ENCODE measurements at regions not wholly inside any gene's neighbourhood (a gene's known extent, or its start where the extent isn't known, plus 50 kb on each side); places are given as distances from the start of the nearest gene placed in this dataset.

DNA sequence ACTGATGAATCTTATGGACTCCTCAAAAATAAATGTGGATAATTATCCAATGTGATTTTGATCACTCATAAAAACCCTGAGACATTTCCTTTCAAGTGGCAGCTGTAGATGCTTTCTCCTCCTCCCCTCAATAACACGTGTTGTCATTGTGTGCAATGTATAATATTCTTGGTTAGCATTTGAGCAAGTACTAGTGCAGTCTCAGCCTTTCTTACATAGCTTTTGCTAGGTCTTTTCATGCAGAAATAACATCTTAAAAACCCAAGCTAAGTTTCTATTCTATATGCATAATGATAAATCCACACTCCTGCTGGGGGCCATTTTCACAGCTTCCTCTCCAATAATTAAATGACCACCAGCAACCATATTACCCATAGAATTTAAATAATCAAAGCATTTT, 1835.2 kb upstream of the NUDT12 start:
- no peak for DNase-seq
- ATAC-seq: no peak
- H3K9me3 Mint-ChIP-seq: peaks cover 7% of the 10 kb centered on the region
- H3K4me3 Mint-ChIP-seq: no peak overlapping the region
- no peaks in the 10 kb centered on the region for H3K36me3 Mint-ChIP-seq (ENCODE audit: insufficient read depth)
- H3K27me3 Mint-ChIP-seq (ENCODE audit: low read depth): no peaks in the 10 kb centered on the region
- no peaks in the 10 kb centered on the region for H3K4me1 Mint-ChIP-seq (ENCODE audit: low read depth)

DNA sequence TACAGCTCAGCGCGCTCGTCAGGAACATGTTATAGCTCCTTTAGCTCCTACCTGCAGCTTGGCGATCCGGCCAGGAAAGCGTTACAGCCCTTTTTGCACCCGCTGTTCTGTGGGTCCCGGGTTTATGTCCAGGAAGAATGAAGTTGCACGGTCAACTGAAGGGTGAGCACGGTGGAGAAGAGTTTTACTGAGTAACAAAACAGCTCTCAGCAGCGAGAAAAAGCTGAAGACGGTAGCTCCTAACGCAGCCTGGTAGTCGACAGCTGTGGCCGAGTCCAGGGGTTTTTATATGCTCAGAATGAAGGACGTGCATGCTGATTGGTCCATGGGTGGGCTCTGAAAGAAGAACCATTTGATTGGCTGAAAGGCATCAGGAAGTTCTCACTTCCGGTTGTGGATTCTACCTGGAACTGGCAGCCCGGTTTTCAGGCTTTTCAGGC, 1830.1 kb upstream of the NUDT12 start:
- Mint-ChIP-seq H3K4me3 (no peak overlapping the region), H3K27me3 (ENCODE audit: low read depth) (no peaks in the 10 kb centered on the region), H3K36me3 (ENCODE audit: insufficient read depth) (no peaks in the 10 kb centered on the region), H3K9me3 (peaks cover 2% of the 10 kb centered on the region), H3K4me1 (ENCODE audit: low read depth) (no peaks in the 10 kb centered on the region)
- no peak for DNase-seq
- ATAC-seq: no peak

DNA sequence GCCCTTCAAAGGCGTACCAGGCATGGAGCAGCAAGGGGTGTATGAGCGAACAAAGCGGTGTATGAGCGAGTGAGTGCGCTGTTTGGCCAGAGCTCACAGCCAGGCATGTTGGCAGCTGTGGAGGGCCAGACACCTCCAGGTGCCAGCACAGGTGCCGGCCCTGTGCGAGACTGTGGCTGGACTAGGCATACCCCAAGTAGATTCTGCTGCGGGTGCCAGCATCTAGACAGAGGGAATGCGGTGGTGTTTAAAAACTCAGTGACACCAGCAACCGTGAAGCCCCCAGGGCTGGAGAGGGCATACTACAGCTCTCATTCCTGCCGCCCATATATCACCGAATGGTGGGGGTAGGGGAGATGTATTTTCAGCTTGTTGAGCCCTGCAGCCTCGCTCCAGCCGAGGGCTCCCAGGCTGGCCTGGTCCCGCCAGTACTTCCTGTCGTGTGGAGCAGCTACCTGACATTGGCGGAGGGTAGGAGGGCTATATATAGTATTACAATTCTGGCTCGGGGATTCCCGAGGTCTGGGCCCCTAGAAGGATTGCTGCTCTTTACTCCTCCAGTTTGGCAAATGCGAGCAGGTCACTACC, 1829.6 kb upstream of the NUDT12 start:
- no peaks in the 10 kb centered on the region for H3K36me3 Mint-ChIP-seq (ENCODE audit: insufficient read depth)
- DNase-seq: no peak
- peak in 1 of 2 donors; percentile 14 for ATAC-seq

DNA sequence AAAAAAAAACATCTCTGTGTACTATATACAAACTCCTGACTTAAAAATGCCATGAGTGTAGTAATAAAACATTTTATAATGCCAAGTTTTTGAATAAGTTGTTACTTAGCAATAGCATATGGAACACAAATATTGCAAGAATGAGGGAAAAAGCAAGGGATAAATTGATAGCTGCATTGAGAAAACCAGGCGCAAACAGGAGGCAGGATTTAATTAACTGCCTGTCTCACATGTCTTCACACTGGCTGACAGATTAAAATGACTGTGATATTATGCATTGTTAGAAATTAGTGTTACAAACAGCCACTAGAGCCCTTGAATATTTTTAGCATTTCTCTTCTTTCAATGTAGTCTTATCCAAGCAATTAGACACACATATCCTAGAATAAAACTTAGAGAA, 1817.5 kb upstream of the NUDT12 start:
- Mint-ChIP-seq H3K4me3 (no peak overlapping the region), H3K36me3 (ENCODE audit: insufficient read depth) (no peaks in the 10 kb centered on the region), H3K27me3 (ENCODE audit: low read depth) (no peaks in the 10 kb centered on the region), H3K4me1 (ENCODE audit: low read depth) (no peaks in the 10 kb centered on the region), H3K9me3 (peaks cover 17% of the 10 kb centered on the region)
- ATAC-seq (no peak), DNase-seq (no peak)

More for the DNA sequence above, 1829.6 kb upstream of the NUDT12 start:
- Mint-ChIP-seq H3K4me3 (no peak overlapping the region), H3K27me3 (ENCODE audit: low read depth) (no peaks in the 10 kb centered on the region), H3K9me3 (no peaks in the 10 kb centered on the region), H3K4me1 (ENCODE audit: low read depth) (no peaks in the 10 kb centered on the region)

DNA sequence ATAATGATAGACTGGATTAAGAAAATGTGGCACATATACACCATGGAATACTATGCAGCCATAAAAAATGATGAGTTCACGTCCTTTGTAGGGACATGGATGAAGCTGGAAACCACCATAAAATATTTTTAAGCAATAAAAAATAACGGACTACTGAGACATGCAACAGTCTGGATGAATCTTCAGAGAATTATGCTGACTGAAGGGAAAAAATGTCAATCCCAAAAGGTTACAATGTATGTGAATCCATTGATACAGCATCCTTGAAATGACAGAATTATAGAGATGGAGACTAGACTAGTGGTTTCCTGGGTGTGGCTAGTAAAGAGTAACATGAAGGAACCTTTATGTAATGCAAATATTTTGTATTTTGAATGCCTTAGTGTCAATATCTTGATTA, 1808.6 kb upstream of the NUDT12 start:
- Mint-ChIP-seq H3K9me3 (peaks cover 8% of the 10 kb centered on the region), H3K4me1 (ENCODE audit: low read depth) (no peaks in the 10 kb centered on the region), H3K4me3 (no peak overlapping the region), H3K27me3 (ENCODE audit: low read depth) (no peaks in the 10 kb centered on the region), H3K36me3 (ENCODE audit: insufficient read depth) (no peaks in the 10 kb centered on the region)
- DNase-seq (no peak), ATAC-seq (no peak)

DNA sequence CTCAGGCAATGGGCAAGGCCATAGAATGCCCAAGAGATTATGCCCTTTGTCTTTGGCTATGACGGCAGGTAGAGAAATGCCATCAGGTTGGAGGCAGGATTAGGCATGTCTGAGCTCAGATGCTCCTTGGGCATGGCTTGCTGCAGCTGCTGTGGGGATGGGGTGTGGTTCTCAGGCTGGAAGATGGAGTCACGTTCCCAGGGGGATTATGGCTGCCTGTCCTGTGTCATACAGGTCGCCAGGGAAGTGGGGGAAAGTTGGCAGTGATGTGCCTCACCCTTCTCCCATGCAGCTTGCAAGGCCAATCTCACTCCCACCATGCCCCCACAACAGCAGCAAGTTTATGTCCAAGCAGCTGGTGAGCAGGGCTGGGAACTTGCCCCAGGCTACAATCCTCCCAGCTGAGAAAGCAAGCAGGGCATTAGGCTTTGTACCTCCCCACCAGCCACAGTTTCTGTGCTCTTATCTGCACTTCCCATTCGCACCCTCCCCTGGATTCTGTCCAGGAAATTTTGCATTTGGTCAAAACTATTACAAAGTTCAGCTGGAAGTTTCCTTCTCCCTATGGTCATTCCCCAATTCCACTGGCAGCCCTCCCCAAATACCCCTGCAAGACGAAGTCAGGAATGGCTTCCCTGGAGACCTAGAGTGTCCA, 1788.0 kb upstream of the NUDT12 start:
- no peaks in the 10 kb centered on the region for H3K4me1 Mint-ChIP-seq (ENCODE audit: low read depth)
- H3K36me3 Mint-ChIP-seq (ENCODE audit: insufficient read depth): no peaks in the 10 kb centered on the region
- H3K27me3 Mint-ChIP-seq (ENCODE audit: low read depth): no peaks in the 10 kb centered on the region
- ATAC-seq: no peak
- DNase-seq: no peak
- H3K4me3 Mint-ChIP-seq: no peak overlapping the region
- H3K9me3 Mint-ChIP-seq: peaks cover 6% of the 10 kb centered on the region

DNA sequence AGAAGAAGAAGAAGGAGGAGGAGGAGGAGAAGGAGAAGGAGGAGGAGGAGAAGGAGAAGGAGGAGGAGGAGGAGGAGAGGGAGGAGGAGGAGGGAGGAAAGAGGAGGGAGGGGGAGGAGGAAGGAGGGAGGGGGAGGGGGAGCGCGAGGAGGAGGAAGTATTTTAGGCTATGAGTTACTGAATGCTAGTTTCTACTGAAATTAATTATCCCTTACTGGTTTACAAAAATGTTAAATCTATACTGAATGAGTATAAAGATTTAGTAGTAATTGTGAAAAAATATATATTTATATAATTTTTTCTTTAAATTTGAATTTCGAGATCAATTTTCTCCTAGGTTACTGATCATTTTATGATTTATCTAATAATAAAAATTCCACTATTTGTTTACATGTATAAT, 1769.0 kb upstream of the NUDT12 start:
- Mint-ChIP-seq H3K9me3 (peaks cover 14% of the 10 kb centered on the region), H3K4me3 (no peak overlapping the region)
- no peak for ATAC-seq

DNA sequence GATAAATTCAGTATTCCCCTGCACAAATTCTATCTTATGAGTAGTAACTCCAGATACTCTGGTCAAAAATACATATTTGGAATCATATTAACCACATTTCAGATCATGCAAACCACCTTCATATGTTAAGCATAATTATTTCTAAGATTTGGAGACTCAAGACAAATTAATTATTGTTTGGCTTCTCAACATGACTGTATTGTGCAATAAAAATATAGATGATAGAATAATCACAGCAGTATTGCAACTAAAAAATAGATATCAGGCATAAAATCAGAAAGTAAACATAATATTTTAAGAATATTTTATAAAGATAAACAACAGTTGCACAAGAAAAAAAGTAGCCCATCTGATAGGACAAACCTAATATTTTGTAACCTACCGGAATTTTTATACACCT, 1767.6 kb upstream of the NUDT12 start:
- peaks cover 14% of the 10 kb centered on the region for H3K9me3 Mint-ChIP-seq
- H3K27me3 Mint-ChIP-seq (ENCODE audit: low read depth): no peaks in the 10 kb centered on the region
- H3K36me3 Mint-ChIP-seq (ENCODE audit: insufficient read depth): no peaks in the 10 kb centered on the region
- DNase-seq: no peak
- no peaks in the 10 kb centered on the region for H3K4me1 Mint-ChIP-seq (ENCODE audit: low read depth)
- ATAC-seq: no peak
- no peak overlapping the region for H3K4me3 Mint-ChIP-seq

More for the DNA sequence above, 1769.0 kb upstream of the NUDT12 start:
- DNase-seq: no peak
- Mint-ChIP-seq H3K4me1 (ENCODE audit: low read depth) (no peaks in the 10 kb centered on the region), H3K27me3 (ENCODE audit: low read depth) (no peaks in the 10 kb centered on the region), H3K36me3 (ENCODE audit: insufficient read depth) (no peaks in the 10 kb centered on the region)

DNA sequence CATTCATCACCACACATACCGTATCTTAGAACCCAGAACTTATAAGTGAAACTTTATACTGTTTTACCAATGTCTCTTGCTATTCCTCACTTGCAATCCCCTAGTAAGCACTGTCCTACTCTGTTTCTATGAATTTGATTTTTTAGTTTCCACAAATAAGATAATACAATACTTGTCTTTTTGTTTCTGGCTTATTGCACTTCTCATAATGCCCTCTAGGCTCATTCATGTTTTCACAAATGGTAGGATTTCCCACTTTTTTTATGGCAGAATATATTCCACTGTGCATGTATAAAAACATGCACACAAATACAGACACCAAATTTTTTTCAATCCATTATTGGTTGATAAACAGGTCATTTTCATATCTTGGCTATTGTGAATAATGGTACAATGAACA, 1742.3 kb upstream of the NUDT12 start:
- Mint-ChIP-seq H3K27me3 (ENCODE audit: low read depth) (no peaks in the 10 kb centered on the region), H3K9me3 (peaks cover 4% of the 10 kb centered on the region), H3K4me3 (no peak overlapping the region), H3K36me3 (ENCODE audit: insufficient read depth) (no peaks in the 10 kb centered on the region), H3K4me1 (ENCODE audit: low read depth) (no peaks in the 10 kb centered on the region)
- DNase-seq: no peak
- no peak for ATAC-seq

DNA sequence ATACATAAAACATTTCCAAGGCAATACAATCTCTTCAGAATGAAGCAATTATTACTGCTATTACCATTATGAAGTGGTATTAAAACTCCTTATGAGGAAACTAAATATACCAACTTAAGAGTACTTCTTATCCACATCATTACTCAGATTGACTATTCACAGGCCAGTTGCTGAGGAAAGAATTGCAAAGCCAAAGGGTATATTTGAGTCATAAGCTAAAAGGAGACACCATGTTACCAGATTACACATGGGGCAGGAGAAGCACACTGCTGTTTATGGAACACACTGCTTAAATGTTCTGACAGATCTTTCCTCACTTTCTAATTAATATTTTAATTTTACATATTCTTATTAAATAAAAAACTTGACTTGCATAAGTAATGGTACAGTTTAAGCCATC, 1726.4 kb upstream of the NUDT12 start:
- no peak for DNase-seq
- no peak for ATAC-seq
- Mint-ChIP-seq H3K4me1 (ENCODE audit: low read depth) (no peaks in the 10 kb centered on the region), H3K27me3 (ENCODE audit: low read depth) (no peaks in the 10 kb centered on the region), H3K9me3 (peaks cover 17% of the 10 kb centered on the region), H3K4me3 (no peak overlapping the region), H3K36me3 (ENCODE audit: insufficient read depth) (no peaks in the 10 kb centered on the region)

DNA sequence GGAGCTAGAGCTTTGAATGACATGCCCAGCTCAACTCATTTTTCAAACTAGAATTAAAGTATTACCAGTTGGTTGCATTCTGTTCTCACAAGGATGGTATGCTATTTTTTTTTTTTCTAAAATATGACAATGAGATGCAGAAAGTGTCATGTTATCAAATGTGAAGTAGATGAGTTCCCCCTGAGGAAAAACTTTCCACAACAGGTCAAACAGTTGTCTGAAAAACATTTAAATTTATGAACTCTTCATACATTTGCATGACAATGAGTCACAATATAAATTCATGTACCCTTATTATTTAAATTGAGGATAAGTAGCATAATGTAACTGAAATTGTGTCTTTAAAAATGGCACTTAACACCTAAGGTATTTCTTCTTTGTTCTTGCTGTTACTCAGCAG, 1720.5 kb upstream of the NUDT12 start:
- Mint-ChIP-seq H3K36me3 (ENCODE audit: insufficient read depth) (no peaks in the 10 kb centered on the region), H3K27me3 (ENCODE audit: low read depth) (no peaks in the 10 kb centered on the region), H3K4me1 (ENCODE audit: low read depth) (no peaks in the 10 kb centered on the region), H3K4me3 (no peak overlapping the region), H3K9me3 (peaks cover 11% of the 10 kb centered on the region)
- no peak for DNase-seq
- ATAC-seq: no peak

DNA sequence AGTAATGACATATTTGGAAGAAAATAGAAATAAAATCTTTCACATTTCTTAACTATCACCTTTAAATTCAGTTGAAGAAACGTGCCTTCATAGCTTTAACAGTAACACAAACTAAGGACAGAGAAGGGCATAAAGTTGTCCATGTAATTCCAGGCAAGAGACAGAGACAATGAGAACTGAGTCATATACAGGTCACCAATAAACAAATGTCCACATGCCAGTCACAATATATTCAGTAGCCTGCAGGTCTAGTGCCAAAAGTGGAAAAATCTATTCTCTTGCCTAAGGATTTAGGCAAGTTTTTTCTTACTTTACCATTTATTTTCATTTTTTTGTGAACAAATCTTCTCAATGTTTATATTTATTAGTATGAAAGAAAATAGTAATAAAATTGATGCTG, 1711.5 kb upstream of the NUDT12 start:
- no peaks in the 10 kb centered on the region for H3K4me1 Mint-ChIP-seq (ENCODE audit: low read depth)
- H3K4me3 Mint-ChIP-seq: no peak overlapping the region
- peaks cover 8% of the 10 kb centered on the region for H3K9me3 Mint-ChIP-seq
- H3K27me3 Mint-ChIP-seq (ENCODE audit: low read depth): no peaks in the 10 kb centered on the region
- no peak for ATAC-seq
- no peak for DNase-seq
- H3K36me3 Mint-ChIP-seq (ENCODE audit: insufficient read depth): no peaks in the 10 kb centered on the region

DNA sequence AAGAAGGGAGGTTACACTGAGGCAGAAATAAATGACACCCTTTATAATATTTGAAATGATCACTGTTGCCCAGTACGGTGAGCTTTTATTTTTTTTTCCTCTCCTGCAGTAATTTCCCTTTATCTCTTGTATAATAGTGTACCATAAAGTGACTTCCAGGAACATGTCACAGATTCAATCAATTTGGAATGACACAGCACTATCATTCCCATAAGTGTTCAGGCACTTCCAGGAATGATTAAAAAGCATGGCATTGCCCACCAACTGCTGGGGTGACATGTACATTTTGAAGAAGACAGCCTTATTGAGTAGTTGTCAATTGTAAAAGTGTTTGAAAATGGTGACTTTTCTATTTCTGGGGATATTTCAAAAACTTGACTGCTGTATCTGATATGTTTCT, 1700.9 kb upstream of the NUDT12 start:
- peaks cover 17% of the 10 kb centered on the region for H3K9me3 Mint-ChIP-seq

DNA sequence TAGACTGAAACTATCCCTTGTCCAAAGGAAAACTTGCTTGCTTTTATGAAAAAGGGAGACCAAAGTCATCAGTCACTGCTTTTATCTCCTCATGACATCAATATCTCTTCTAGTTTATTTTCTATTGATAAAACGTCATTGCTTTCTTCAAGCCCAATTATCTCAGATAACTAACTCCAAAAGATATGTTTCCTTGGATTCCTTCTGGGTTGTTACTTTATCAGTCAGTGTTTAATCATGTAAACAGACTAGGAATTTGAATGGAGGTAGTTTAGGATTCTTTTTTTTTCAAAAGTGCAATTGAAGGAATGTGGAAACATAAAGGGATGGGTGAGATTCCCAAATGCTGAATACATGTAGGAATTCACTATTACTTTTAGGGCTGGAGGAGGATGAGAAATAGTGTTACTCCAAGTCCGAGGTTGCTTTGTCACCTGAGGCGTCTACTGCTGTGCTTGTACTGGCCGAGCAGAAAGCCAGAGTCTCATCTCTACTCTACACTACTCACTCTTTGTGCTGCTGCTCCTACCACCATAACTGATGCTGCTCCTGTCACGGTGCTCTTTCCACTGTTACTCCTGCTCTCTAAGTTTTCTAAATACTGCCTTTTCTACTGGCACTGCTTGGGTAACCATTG, 1697.1 kb upstream of the NUDT12 start:
- H3K27me3 Mint-ChIP-seq (ENCODE audit: low read depth): no peaks in the 10 kb centered on the region
- no peaks in the 10 kb centered on the region for H3K36me3 Mint-ChIP-seq (ENCODE audit: insufficient read depth)
- ATAC-seq: no peak
- no peak overlapping the region for H3K4me3 Mint-ChIP-seq
- H3K4me1 Mint-ChIP-seq (ENCODE audit: low read depth): no peaks in the 10 kb centered on the region
- H3K9me3 Mint-ChIP-seq: peaks cover 14% of the 10 kb centered on the region
- DNase-seq: no peak

More for the DNA sequence above, 1700.9 kb upstream of the NUDT12 start:
- DNase-seq (no peak), ATAC-seq (no peak)
- no peaks in the 10 kb centered on the region for H3K4me1 Mint-ChIP-seq (ENCODE audit: low read depth)
- no peak overlapping the region for H3K4me3 Mint-ChIP-seq
- H3K36me3 Mint-ChIP-seq (ENCODE audit: insufficient read depth): no peaks in the 10 kb centered on the region
- H3K27me3 Mint-ChIP-seq (ENCODE audit: low read depth): no peaks in the 10 kb centered on the region

DNA sequence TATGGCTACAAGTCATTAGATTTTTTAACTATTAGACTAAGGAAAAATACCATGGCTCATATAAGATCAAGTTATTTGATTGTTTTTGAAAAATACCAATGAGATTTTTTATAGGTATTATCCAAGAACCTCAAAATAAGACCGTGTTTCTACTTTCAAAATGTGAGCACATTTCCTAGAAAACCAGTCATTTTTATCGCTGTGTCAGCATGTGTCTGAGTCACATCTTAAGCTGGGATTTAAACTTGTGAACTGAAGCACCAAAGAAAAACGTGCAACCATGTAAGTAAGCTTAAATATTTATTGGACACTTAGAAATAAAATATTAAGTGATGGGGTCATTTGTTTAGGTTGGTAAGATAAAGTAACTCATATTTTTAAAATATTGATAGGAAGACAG, 1676.0 kb upstream of the NUDT12 start:
- ATAC-seq (no peak), DNase-seq (no peak)
- peaks cover 4% of the 10 kb centered on the region for H3K9me3 Mint-ChIP-seq
- H3K36me3 Mint-ChIP-seq (ENCODE audit: insufficient read depth): no peaks in the 10 kb centered on the region
- no peaks in the 10 kb centered on the region for H3K27me3 Mint-ChIP-seq (ENCODE audit: low read depth)
- no peaks in the 10 kb centered on the region for H3K4me1 Mint-ChIP-seq (ENCODE audit: low read depth)
- no peak overlapping the region for H3K4me3 Mint-ChIP-seq
